ENCODE measurements at regions not wholly inside any gene's neighbourhood (a gene's known extent, or its start where the extent isn't known, plus 50 kb on each side); places are given as distances from the start of the nearest gene placed in this dataset.

DNA sequence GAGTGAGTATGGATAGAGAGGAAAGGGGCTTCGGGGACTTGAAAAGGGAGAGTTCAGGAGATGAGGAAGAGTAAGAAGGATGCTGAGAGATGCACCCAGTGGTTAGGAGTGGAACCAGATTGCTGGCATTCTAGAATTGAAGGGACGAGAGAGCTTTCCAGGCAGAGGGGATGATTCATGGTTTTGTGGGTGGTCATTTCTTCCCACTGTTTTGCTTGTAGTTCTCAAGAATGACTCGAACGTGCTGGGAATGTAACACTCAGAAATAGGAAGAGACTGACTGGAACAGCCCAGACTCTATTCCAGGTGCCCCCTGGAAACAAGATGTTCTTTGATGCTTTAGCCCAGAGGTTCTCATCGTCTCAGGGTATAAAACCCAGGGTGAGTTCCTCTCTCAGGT is 294.2 kb downstream of the ICE1 start (continued):
- TF ChIP-seq SAP30 (IDR thresholded peaks at IDR 0.05; ENCODE audit: insufficient read depth, insufficient replicate concordance, low read length) = no peak
- no peak for TF ChIP-seq BCL11A (IDR thresholded peaks at IDR 0.05; ENCODE audit: low read depth in 2 of 2, low read length in 2 of 2)

Measured in H1 (cell line).